ENCODE measurements at regions not wholly inside any gene's neighbourhood (a gene's known extent, or its start where the extent isn't known, plus 50 kb on each side); places are given as distances from the start of the nearest gene placed in this dataset.

DNA sequence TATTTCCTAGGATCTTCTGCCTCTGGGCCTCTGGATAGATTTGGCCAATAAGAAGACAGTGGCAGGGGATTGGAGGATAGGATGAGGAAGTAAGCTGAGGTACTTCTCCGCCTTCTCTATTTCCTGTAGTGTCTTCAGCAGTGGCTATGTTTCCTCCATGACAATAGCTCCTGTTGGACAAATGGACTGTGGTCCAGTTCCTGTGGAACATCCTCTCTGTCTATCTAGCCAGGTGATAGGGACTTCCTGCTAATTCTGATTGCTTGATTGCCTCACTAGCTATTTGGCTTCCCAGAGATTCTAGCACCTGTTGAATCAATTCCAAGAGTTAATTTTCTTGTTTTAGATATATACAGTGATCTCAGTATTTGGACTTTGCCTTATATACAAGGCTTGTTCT is 456.2 kb upstream of the NECTIN3 start:
- no peaks in the 10 kb centered on the region; a peak in 1 of 5 replicates for H3K9me3 Mint-ChIP-seq
- Histone ChIP-seq H3K4me2 (ENCODE audit: insufficient read depth, insufficient read length, low read length) (no peak overlapping the region), H3K56ac (ENCODE audit: insufficient read length, low read depth, low read length) (no peak overlapping the region), H2BK20ac (ENCODE audit: low read depth, low read length, poor library complexity, severe bottlenecking) (no peak overlapping the region), H4K20me1 (ENCODE audit: control insufficient read depth, insufficient read depth, insufficient read length) (no peaks in the 10 kb centered on the region), H2AK5ac (ENCODE audit: insufficient read length, low read length) (no peak overlapping the region), H4K8ac (replicated peaks; ENCODE audit: insufficient read length, low read depth, low read length) (no peak overlapping the region), H3K4me1 (ENCODE audit: insufficient read depth, low read length) (no peaks in the 10 kb centered on the region), H2BK120ac (ENCODE audit: low read depth, low read length, poor library complexity, severe bottlenecking) (no peak overlapping the region), H3K79me2 (ENCODE audit: insufficient read depth, low read length) (no peaks in the 10 kb centered on the region), H3K79me1 (ENCODE audit: insufficient read depth, low read depth, low read length, poor library complexity, severe bottlenecking) (no peaks in the 10 kb centered on the region), H2BK12ac (ENCODE audit: insufficient read length, low read depth, low read length) (no peak overlapping the region), H4K91ac (ENCODE audit: insufficient read length, low read depth, low read length) (no peak overlapping the region), H2AFZ (ENCODE audit: low read length) (no peak overlapping the region), H3K9me3 (ENCODE audit: control insufficient read depth, low read depth, low read length) (no peaks in the 10 kb centered on the region), H3K9ac (ENCODE audit: extremely low read depth, insufficient read length, low read length) (no peak overlapping the region), H3K23me2 (ENCODE audit: insufficient read length, low read depth, low read length, poor library complexity, severe bottlenecking) (no peaks in the 10 kb centered on the region), H3K27ac (ENCODE audit: insufficient read length, low read depth, low read length) (no peak overlapping the region), H3K27me3 (ENCODE audit: insufficient read depth, low read length) (no peaks in the 10 kb centered on the region), H4K5ac (ENCODE audit: insufficient read length, low read depth, low read length) (no peak overlapping the region), H3T11ph (ENCODE audit: low read length) (no peak overlapping the region), H3K14ac (ENCODE audit: insufficient read depth, low read length) (no peak overlapping the region), H2BK15ac (ENCODE audit: low read depth, low read length) (no peak overlapping the region), H3K18ac (ENCODE audit: insufficient read length, low read depth, low read length) (no peak overlapping the region), H2BK5ac (ENCODE audit: insufficient read length, low read length) (no peak overlapping the region), H3K23ac (ENCODE audit: insufficient read length, low read depth, low read length) (no peak overlapping the region), H3K4ac (ENCODE audit: low read depth, low read length) (no peak overlapping the region)
- H3K36me3 Mint-ChIP-seq (ENCODE audit: insufficient read depth in 1 of 3, low read depth in 3 of 3), result peaks cover 0 to 4% (median 2%) of the 10 kb centered on the region in 3 experiments; a peak in 1 of 7 replicates
- no peak overlapping the region for H3K4me3 Mint-ChIP-seq
- no peaks in the 10 kb centered on the region for H3K27me3 Mint-ChIP-seq (ENCODE audit: low read depth)
- H3K27ac Mint-ChIP-seq, result no peak overlapping the region
- no peaks in the 10 kb centered on the region for H3K4me1 Mint-ChIP-seq
- TF ChIP-seq, protein P1, sequence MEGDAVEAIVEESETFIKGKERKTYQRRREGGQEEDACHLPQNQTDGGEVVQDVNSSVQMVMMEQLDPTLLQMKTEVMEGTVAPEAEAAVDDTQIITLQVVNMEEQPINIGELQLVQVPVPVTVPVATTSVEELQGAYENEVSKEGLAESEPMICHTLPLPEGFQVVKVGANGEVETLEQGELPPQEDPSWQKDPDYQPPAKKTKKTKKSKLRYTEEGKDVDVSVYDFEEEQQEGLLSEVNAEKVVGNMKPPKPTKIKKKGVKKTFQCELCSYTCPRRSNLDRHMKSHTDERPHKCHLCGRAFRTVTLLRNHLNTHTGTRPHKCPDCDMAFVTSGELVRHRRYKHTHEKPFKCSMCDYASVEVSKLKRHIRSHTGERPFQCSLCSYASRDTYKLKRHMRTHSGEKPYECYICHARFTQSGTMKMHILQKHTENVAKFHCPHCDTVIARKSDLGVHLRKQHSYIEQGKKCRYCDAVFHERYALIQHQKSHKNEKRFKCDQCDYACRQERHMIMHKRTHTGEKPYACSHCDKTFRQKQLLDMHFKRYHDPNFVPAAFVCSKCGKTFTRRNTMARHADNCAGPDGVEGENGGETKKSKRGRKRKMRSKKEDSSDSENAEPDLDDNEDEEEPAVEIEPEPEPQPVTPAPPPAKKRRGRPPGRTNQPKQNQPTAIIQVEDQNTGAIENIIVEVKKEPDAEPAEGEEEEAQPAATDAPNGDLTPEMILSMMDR (conservative IDR thresholded peaks at IDR 0.05), result no peak
- no CpG with 5 or more reads among the region's 1 CpG for WGBS (ENCODE audit: extremely low coverage, insufficient read length, low lambda C conversion rate)
- DNase-seq, result no peak

All from H9 (cell line).